ENCODE measurements at regions not wholly inside any gene's neighbourhood (a gene's known extent, or its start where the extent isn't known, plus 50 kb on each side); places are given as distances from the start of the nearest gene placed in this dataset.
"Not testable (repeated sequence)": the region's sequence is repeated elsewhere in the genome, so short reads cannot be mapped to it uniquely, and the experiment has no call there.

GRCh38 chr10:95137990-95138625 lies 55.9 kb upstream of the ACSM6 start:
- DNase-seq: not testable (repeated sequence)

- DNase-seq: no peak
Measured at GRCh38 chr10:95134490-95134889, 59.5 kb upstream of the ACSM6 start.

- no peak for DNase-seq
Measured at GRCh38 chr10:95133997-95134396, 60.0 kb upstream of the ACSM6 start.

GRCh38 chr10:95133016-95133752 lies 60.9 kb upstream of the ACSM6 start:
- peak; percentile 90 for DNase-seq

DNA sequence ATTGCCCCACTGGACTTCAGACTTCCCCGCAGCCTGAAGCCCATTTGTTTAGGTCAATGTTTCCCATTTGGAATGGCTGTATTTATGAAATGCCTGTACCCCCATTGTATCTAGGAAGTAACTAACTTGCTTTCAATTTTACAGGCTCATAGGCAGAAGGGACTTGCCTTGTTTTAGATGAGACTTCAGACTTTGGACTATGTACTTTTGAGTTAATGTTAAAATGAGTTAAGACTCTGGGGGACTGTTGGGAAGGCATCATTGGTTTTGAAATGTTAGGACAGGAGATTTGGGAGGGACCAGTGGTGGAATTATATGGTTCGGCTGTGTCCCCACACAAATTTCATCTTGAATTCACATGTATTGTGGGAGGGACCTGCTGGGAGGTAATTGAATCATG lies 61.1 kb upstream of the CYP2C8 start:
- not testable (repeated sequence) for DNase-seq

- DNase-seq: no peak
Measured at GRCh38 chr10:95125582-95125981, 56.3 kb upstream of the CYP2C8 start.

- no peak for DNase-seq
Measured at GRCh38 chr10:95122736-95123135, 53.4 kb upstream of the CYP2C8 start.

DNA sequence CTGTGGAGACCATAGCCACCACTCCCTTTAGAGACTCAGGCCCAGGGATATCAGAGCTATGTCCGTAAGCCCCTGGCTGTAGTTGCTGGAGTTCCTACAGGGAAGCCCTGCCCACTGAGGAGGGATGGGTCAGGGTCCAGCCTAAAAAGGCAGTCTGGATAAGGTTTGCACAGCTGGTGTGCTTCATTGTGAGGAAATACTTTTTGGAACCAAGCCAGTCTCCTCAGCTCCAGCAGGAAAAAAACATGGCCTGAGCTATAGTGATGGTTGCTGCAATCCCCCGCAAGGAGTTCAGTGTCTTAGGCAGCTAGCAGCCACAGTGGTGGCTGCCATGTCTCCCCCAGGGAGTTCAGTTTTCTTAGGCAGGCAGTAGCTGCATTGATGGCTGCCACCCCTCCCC lies 52.6 kb upstream of the CYP2C8 start:
- no peak for DNase-seq

Data from stimulated activated CD8-positive, alpha-beta memory T cell treated with anti-CD3 and anti-CD28 coated beads, Interleukin-4, amount 100 ng/mL, for 48 hours (primary cell).